HEK293 (cell line): ENCODE measurements at regions not wholly inside any gene's neighbourhood (a gene's known extent, or its start where the extent isn't known, plus 50 kb on each side); places are given as distances from the start of the nearest gene placed in this dataset.

Experiments used
- CTCF ChIA-PET: fragments of 350-600 bp; formaldehyde crosslinking; extraction: SDS; loops from one replicate; lab custom pipeline; 2021; ENCODE audit warnings: antibody characterized with exemption; lab: Yijun Ruan, JAX
- POLR2A ChIA-PET: fragments of 300-600 bp; formaldehyde crosslinking; extraction: SDS; loops from one replicate; lab custom pipeline; 2020; ENCODE audit warnings: antibody characterized with exemption, inconsistent platforms; lab: Yijun Ruan, JAX
- H3K27ac ChIP-seq: fragments of 200-500 bp; sonication (Bioruptor generic); 2 replicates; pipeline ENCODE4 v1.5.1; 2014; ENCODE audit warnings: low read depth, low read length, control low read depth, inconsistent platforms; ENCODE audit errors: extremely low read depth
- H3K36me3 ChIP-seq, 2 experiments: fragments of 200-500 bp in 1 of 2; sonication (Bioruptor generic) in 1 of 2; 1 replicate in 1 of 2; 2 replicates in 1 of 2; pipeline ENCODE4 v1.5.1; 2014 to 2017; ENCODE audit warnings: inconsistent platforms in 2 of 2, low read length in 2 of 2; ENCODE audit not compliant: control insufficient read depth in 2 of 2, insufficient read depth in 1 of 2
- H3K4me1 ChIP-seq: fragments of 200-500 bp; sonication (Bioruptor generic); 2 replicates; pipeline ENCODE4 v1.5.1; 2014; ENCODE audit warnings: mild to moderate bottlenecking, low read length, inconsistent platforms; ENCODE audit not compliant: control insufficient read depth, insufficient read depth
- H3K4me3 ChIP-seq: 2 replicates; pipeline ENCODE4 v1.5.1; 2011; ENCODE audit warnings: low read depth, mild to moderate bottlenecking, control low read depth, low read length, moderate library complexity
- H3K9me3 ChIP-seq: fragments of 200-500 bp; sonication (Bioruptor generic); 2 replicates; pipeline ENCODE4 v1.5.1; 2014; ENCODE audit warnings: low read depth, low read length, inconsistent platforms; ENCODE audit not compliant: control insufficient read depth, insufficient read depth
- FEZF1 ChIP-seq: fragments of 450-650 bp; formaldehyde crosslinking; IDR thresholded peaks from 2 replicates; pipeline ENCODE4 v1.5.1; 2016; ENCODE audit warnings: missing biosample characterization, missing genetic modification characterization
- GLI2 ChIP-seq: fragments of 450-650 bp; formaldehyde crosslinking; IDR thresholded peaks from 2 replicates; pipeline ENCODE4; 2017; ENCODE audit warnings: missing biosample characterization, missing genetic modification characterization, low read depth, borderline replicate concordance
- REPIN1 ChIP-seq: fragments of 450-650 bp; formaldehyde crosslinking; IDR thresholded peaks from 2 replicates; pipeline ENCODE4 v1.5.1; 2017; ENCODE audit warnings: missing biosample characterization, missing genetic modification characterization, low read depth
- TSHZ1 ChIP-seq: fragments of 450-650 bp; formaldehyde crosslinking; IDR thresholded peaks from 2 replicates; pipeline ENCODE4 v1.5.1; 2016; ENCODE audit warnings: missing biosample characterization, missing genetic modification characterization, borderline replicate concordance
- WT1 ChIP-seq: fragments of 450-650 bp; formaldehyde crosslinking; IDR thresholded peaks from 2 replicates; pipeline ENCODE4 v1.5.1; 2016; ENCODE audit warnings: missing biosample characterization, missing genetic modification characterization
- ZBTB10 ChIP-seq: fragments of 450-650 bp; formaldehyde crosslinking; IDR thresholded peaks from 2 replicates; pipeline ENCODE4 v1.5.1; 2016; ENCODE audit warnings: missing biosample characterization, missing genetic modification characterization
- ZFP3 ChIP-seq: fragments of 450-650 bp; formaldehyde crosslinking; IDR thresholded peaks from 2 replicates; pipeline ENCODE4 v1.5.1; 2016; ENCODE audit warnings: low read depth, missing biosample characterization, missing genetic modification characterization
- ZFP41 ChIP-seq: fragments of 450-650 bp; formaldehyde crosslinking; IDR thresholded peaks from 2 replicates; pipeline ENCODE4 v1.5.1; 2016; ENCODE audit warnings: missing biosample characterization, missing genetic modification characterization, borderline replicate concordance
- ZIC2 ChIP-seq: fragments of 450-650 bp; formaldehyde crosslinking; IDR thresholded peaks from 2 replicates; pipeline ENCODE4 v1.5.1; 2016; ENCODE audit warnings: missing biosample characterization, missing genetic modification characterization
- ZNF184 ChIP-seq: fragments of 450-650 bp; IDR thresholded peaks from 2 replicates; pipeline ENCODE4 v1.5.1; 2018; ENCODE audit warnings: missing biosample characterization, mild to moderate bottlenecking, missing genetic modification characterization
- ZNF19 ChIP-seq: fragments of 450-650 bp; formaldehyde crosslinking; IDR thresholded peaks from 2 replicates; pipeline ENCODE4; 2016; ENCODE audit warnings: missing biosample characterization, missing genetic modification characterization, low read depth
- ZNF214 ChIP-seq: fragments of 450-650 bp; formaldehyde crosslinking; IDR thresholded peaks from 2 replicates; pipeline ENCODE4 v1.5.1; 2017; ENCODE audit warnings: missing biosample characterization, mild to moderate bottlenecking, missing genetic modification characterization, borderline replicate concordance
- ZNF23 ChIP-seq: fragments of 450-650 bp; formaldehyde crosslinking; IDR thresholded peaks from 2 replicates; pipeline ENCODE4 v1.5.1; 2016; ENCODE audit warnings: missing biosample characterization, missing genetic modification characterization, borderline replicate concordance
- ZNF239 ChIP-seq: fragments of 450-650 bp; formaldehyde crosslinking; IDR thresholded peaks from 2 replicates; pipeline ENCODE4 v1.5.1; 2016; ENCODE audit warnings: missing biosample characterization, missing genetic modification characterization
- ZNF24 ChIP-seq: fragments of 450-650 bp; formaldehyde crosslinking; IDR thresholded peaks from 2 replicates; pipeline ENCODE4 v1.5.1; 2016; ENCODE audit warnings: missing biosample characterization, missing genetic modification characterization
- ZNF350 ChIP-seq: fragments of 450-650 bp; formaldehyde crosslinking; IDR thresholded peaks from 2 replicates; pipeline ENCODE4 v1.5.0; 2017; ENCODE audit warnings: missing biosample characterization, mild to moderate bottlenecking, missing genetic modification characterization
- ZNF366 ChIP-seq: fragments of 450-650 bp; formaldehyde crosslinking; conservative IDR thresholded peaks from 2 replicates; pipeline ENCODE4 v1.5.1; 2016; ENCODE audit warnings: missing biosample characterization, missing genetic modification characterization
- ZNF37A ChIP-seq: fragments of 450-650 bp; IDR thresholded peaks from 2 replicates; pipeline ENCODE4 v1.5.1; 2018; ENCODE audit warnings: missing biosample characterization, missing genetic modification characterization
- ZNF521 ChIP-seq: fragments of 450-650 bp; formaldehyde crosslinking; IDR thresholded peaks from 2 replicates; pipeline ENCODE4 v1.5.1; 2017; ENCODE audit warnings: missing biosample characterization, mild to moderate bottlenecking, missing genetic modification characterization
- ZNF560 ChIP-seq: fragments of 450-650 bp; formaldehyde crosslinking; IDR thresholded peaks from 2 replicates; pipeline ENCODE4 v1.5.1; 2017; ENCODE audit warnings: missing biosample characterization, missing genetic modification characterization, borderline replicate concordance
- ZNF600 ChIP-seq: fragments of 450-650 bp; formaldehyde crosslinking; IDR thresholded peaks from 2 replicates; pipeline ENCODE4 v1.5.1; 2016; ENCODE audit warnings: missing biosample characterization, missing genetic modification characterization
- ZNF610 ChIP-seq: fragments of 450-650 bp; formaldehyde crosslinking; IDR thresholded peaks from 2 replicates; pipeline ENCODE4 v1.5.1; 2016; ENCODE audit warnings: missing biosample characterization, missing genetic modification characterization, borderline replicate concordance
- ZNF654 ChIP-seq: fragments of 450-650 bp; formaldehyde crosslinking; IDR thresholded peaks from 2 replicates; pipeline ENCODE4 v1.5.1; 2016; ENCODE audit warnings: low read depth, missing biosample characterization, missing genetic modification characterization
- ZNF747 ChIP-seq: fragments of 450-650 bp; formaldehyde crosslinking; IDR thresholded peaks from 2 replicates; pipeline ENCODE4 v1.5.1; 2016; ENCODE audit warnings: missing biosample characterization, missing genetic modification characterization
- ZNF843 ChIP-seq: fragments of 450-650 bp; formaldehyde crosslinking; IDR thresholded peaks from 2 replicates; pipeline ENCODE4 v1.5.1; 2016; ENCODE audit warnings: missing biosample characterization, missing genetic modification characterization
- TF ChIP-seq, protein P1 (sequence below): fragments of 450-650 bp; formaldehyde crosslinking; conservative IDR thresholded peaks from 2 replicates; pipeline ENCODE4 v1.5.1; 2016; ENCODE audit warnings: low read depth, missing biosample characterization, missing genetic modification characterization

DNA sequence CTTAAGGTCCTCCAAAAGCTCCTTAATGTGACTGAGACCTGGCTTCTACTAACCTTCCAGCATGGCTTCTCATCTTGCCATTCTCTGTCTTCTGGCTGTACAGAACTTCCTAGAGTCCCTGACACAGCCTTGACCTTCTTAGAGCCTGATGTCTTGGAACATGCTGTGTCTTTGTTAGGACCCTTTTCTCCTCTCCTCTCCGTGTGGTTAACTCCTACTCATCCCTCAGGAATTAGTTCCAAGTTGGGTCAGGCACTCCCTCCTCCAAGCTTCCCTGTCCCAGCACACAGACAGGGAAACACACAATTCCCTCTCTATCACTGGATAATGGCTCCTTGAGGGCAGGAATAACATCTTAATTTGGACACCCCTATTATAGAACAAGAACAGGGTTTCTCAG, 275.4 kb upstream of the USP24 start:
- ChIA-PET CTCF (interaction anchor here (0.7 kb wide), 1 partner anchor 13 kb away, joined by 3 read pairs; no protein-coding TSS in a partner anchor), POLR2A (no interaction called here)
- Histone ChIP-seq H3K27ac (no peak overlapping the region), H3K4me3 (no peak overlapping the region), H3K9me3 (no peaks in the 10 kb centered on the region)
- TF ChIP-seq, protein P1, sequence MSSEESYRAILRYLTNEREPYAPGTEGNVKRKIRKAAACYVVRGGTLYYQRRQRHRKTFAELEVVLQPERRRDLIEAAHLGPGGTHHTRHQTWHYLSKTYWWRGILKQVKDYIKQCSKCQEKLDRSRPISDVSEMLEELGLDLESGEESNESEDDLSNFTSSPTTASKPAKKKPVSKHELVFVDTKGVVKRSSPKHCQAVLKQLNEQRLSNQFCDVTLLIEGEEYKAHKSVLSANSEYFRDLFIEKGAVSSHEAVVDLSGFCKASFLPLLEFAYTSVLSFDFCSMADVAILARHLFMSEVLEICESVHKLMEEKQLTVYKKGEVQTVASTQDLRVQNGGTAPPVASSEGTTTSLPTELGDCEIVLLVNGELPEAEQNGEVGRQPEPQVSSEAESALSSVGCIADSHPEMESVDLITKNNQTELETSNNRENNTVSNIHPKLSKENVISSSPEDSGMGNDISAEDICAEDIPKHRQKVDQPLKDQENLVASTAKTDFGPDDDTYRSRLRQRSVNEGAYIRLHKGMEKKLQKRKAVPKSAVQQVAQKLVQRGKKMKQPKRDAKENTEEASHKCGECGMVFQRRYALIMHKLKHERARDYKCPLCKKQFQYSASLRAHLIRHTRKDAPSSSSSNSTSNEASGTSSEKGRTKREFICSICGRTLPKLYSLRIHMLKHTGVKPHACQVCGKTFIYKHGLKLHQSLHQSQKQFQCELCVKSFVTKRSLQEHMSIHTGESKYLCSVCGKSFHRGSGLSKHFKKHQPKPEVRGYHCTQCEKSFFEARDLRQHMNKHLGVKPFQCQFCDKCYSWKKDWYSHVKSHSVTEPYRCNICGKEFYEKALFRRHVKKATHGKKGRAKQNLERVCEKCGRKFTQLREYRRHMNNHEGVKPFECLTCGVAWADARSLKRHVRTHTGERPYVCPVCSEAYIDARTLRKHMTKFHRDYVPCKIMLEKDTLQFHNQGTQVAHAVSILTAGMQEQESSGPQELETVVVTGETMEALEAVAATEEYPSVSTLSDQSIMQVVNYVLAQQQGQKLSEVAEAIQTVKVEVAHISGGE, result no peak
- TF ChIP-seq ZNF19 (tag by site-specific recombination) (no peak), GLI2 (tag by site-specific recombination) (no peak), ZNF654 (no peak), ZFP3 (tag by site-specific recombination) (no peak), WT1 (no peak), ZNF239 (no peak), ZNF610 (no peak), ZNF843 (tag by site-specific recombination) (no peak), ZNF23 (no peak), ZNF560 (tag by site-specific recombination) (no peak), ZNF600 (tag by site-specific recombination) (no peak), ZNF350 (no peak), ZFP41 (tag by site-specific recombination) (no peak), ZNF747 (tag by site-specific recombination) (no peak), ZNF366 (no peak), FEZF1 (tag by site-specific recombination) (no peak), ZNF184 (tag by site-specific recombination) (no peak), ZNF521 (no peak), ZNF37A (tag by site-specific recombination) (no peak)
- TF ChIP-seq, all 188 proteins: peak for 0
- no peaks in the 10 kb centered on the region for H3K4me1 ChIP-seq
- no peaks in the 10 kb centered on the region for H3K36me3 ChIP-seq

GRCh38 chr1:55484173-55484572, 269.0 kb upstream of the USP24 start:
- H3K9me3 ChIP-seq, result no peaks in the 10 kb centered on the region
- H3K36me3 ChIP-seq, result no peaks in the 10 kb centered on the region
- no peak overlapping the region for H3K27ac ChIP-seq
- H3K4me1 ChIP-seq, result no peaks in the 10 kb centered on the region
- ChIA-PET CTCF (interaction anchor here (1.2 kb wide), 2 partner anchors 8 to 105 kb away, joined by 3 to 6 read pairs; no protein-coding TSS in a partner anchor), POLR2A (no interaction called here)
- H3K4me3 ChIP-seq, result no peak overlapping the region
- TF ChIP-seq ZBTB10 (tag by site-specific recombination), result no peak
- TF ChIP-seq TSHZ1 (tag by site-specific recombination), result no peak
- TF ChIP-seq ZNF24 (tag by site-specific recombination), result no peak
- no peak for TF ChIP-seq REPIN1
- no peak for TF ChIP-seq ZNF214
- no peak for TF ChIP-seq ZIC2 (tag by site-specific recombination)
